Progenitor cell of endocrine pancreas (in vitro differentiated cells): ENCODE measurements at regions not wholly inside any gene's neighbourhood (a gene's known extent, or its start where the extent isn't known, plus 50 kb on each side); places are given as distances from the start of the nearest gene placed in this dataset.
"Not testable (repeated sequence)": the region's sequence is repeated elsewhere in the genome, so short reads cannot be mapped to it uniquely, and the experiment has no call there.

Source experiments
- DNase-seq: peaks from one replicate; pipeline ENCODE4 v3.0.0; 2021; ENCODE audit warnings: low spot score; ENCODE audit not compliant: unreplicated experiment
- H3K27ac Mint-ChIP-seq: 2 replicates; pipeline ENCODE4 v1.8.0; 2021; ENCODE audit warnings: mild to moderate bottlenecking, moderate library complexity, mixed read lengths
- H3K27me3 Mint-ChIP-seq: 2 replicates; pipeline ENCODE4 v1.8.0; 2021; ENCODE audit warnings: mixed read lengths
- H3K36me3 Mint-ChIP-seq: 2 replicates; pipeline ENCODE4 v1.8.0; 2022; ENCODE audit warnings: mixed read lengths; ENCODE audit not compliant: insufficient read depth
- H3K4me1 Mint-ChIP-seq: 2 replicates; pipeline ENCODE4 v1.8.0; 2021; ENCODE audit warnings: low read depth, mixed read lengths
- H3K4me3 Mint-ChIP-seq: 2 replicates; pipeline ENCODE4 v1.8.0; 2021; ENCODE audit warnings: low read depth, mild to moderate bottlenecking, moderate library complexity, mixed read lengths
- H3K9me3 Mint-ChIP-seq: 2 replicates; pipeline ENCODE4 v1.8.0; 2021; ENCODE audit warnings: low read depth, mixed read lengths
- TF ChIP-seq, protein P1 (sequence below): fragments of 200-600 bp; sonication (generic); IDR thresholded peaks from one replicate; pipeline ENCODE4 v1.5.0; 2021; ENCODE audit warnings: antibody characterized with exemption, mild to moderate bottlenecking; ENCODE audit not compliant: unreplicated experiment

DNA sequence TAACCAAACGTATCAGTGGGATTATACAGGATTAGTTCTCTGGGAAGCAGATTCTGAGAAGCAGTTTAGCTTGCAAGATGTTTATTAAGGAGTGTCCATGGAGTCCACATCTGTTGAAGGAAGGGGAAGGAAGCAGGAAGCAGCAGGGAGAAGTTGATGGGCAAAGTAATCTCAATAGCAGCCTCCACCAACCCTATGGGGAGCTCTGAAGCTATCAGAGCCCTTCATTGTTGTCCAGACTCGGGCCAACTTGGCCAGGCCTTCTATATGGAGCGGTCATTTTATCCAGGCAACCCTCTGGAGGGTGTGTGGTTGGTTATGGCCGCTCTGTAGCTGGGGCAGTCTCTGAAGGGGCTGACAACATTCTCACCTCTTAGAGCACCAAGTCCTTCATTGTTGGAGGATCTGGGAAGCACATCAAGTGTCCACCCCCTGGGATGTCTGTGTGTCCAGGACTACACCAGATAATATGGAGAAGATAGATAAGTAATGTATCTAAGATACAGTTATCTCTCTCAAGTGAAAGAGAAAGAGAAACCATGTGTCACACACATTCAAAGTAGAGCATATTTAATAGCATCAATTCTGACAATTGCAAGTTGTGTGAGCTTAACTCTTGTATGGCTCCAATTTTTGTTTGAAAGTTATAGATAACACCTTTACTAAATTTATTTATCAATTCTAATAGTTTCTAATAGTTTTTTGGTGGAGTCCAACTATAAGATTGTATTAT lies 101.7 kb upstream of the TRIM77 start:
- H3K4me1 Mint-ChIP-seq = no peaks in the 10 kb centered on the region
- H3K4me3 Mint-ChIP-seq = no peak overlapping the region
- no peak for DNase-seq
- no peaks in the 10 kb centered on the region for H3K9me3 Mint-ChIP-seq
- H3K27me3 Mint-ChIP-seq = no peaks in the 10 kb centered on the region
- H3K36me3 Mint-ChIP-seq = no peaks in the 10 kb centered on the region
- no peak overlapping the region for H3K27ac Mint-ChIP-seq
- TF ChIP-seq, protein P1, sequence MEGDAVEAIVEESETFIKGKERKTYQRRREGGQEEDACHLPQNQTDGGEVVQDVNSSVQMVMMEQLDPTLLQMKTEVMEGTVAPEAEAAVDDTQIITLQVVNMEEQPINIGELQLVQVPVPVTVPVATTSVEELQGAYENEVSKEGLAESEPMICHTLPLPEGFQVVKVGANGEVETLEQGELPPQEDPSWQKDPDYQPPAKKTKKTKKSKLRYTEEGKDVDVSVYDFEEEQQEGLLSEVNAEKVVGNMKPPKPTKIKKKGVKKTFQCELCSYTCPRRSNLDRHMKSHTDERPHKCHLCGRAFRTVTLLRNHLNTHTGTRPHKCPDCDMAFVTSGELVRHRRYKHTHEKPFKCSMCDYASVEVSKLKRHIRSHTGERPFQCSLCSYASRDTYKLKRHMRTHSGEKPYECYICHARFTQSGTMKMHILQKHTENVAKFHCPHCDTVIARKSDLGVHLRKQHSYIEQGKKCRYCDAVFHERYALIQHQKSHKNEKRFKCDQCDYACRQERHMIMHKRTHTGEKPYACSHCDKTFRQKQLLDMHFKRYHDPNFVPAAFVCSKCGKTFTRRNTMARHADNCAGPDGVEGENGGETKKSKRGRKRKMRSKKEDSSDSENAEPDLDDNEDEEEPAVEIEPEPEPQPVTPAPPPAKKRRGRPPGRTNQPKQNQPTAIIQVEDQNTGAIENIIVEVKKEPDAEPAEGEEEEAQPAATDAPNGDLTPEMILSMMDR = no peak

DNA sequence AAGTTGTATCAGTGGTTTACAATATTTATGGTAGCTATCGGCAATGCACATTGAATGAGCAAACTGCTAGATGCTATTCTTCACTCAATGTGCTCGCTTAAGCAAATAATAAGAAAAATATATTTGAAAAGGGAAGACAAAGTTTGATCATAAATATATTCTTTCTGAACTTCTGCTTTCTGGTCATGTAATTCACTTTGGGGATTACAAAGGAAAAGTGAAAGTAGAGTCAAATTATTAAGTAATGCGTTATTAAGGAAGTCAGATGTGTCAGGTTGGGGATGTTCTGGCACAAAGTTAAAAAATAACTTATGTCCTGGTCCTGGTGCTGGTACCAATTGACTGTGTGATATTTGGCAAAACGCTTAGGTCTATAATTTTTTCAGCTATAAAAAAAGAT lies 98.0 kb upstream of the TRIM77 start:
- Mint-ChIP-seq H3K36me3 (no peaks in the 10 kb centered on the region), H3K4me3 (no peak overlapping the region), H3K27me3 (no peaks in the 10 kb centered on the region), H3K4me1 (peaks cover 4% of the 10 kb centered on the region), H3K27ac (no peak overlapping the region), H3K9me3 (no peaks in the 10 kb centered on the region)
- TF ChIP-seq, protein P1 = no peak
- no peak for DNase-seq

DNA sequence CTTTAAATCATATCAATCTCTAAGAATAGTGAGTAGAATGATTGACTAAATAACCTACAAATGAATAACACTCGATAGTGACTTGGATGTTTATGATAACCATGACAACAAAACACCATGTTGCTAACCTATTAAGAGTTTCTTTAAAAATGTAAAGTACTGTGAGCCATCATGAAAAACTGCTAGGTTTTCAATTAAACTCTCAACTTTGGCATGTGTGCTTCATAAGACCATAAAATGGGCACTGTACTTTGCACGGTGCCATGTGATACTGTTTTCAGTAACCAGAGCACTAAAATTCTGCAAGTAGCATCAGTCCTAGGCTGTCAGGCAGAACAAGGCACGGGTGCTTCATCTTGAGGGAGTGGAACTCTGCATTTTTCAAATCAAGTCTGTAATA lies 96.2 kb upstream of the TRIM77 start:
- Mint-ChIP-seq H3K27ac (no peak overlapping the region), H3K4me3 (no peak overlapping the region), H3K27me3 (no peaks in the 10 kb centered on the region), H3K4me1 (peaks cover 4% of the 10 kb centered on the region), H3K9me3 (no peaks in the 10 kb centered on the region), H3K36me3 (no peaks in the 10 kb centered on the region)
- no peak for DNase-seq
- TF ChIP-seq, protein P1 = no peak

DNA sequence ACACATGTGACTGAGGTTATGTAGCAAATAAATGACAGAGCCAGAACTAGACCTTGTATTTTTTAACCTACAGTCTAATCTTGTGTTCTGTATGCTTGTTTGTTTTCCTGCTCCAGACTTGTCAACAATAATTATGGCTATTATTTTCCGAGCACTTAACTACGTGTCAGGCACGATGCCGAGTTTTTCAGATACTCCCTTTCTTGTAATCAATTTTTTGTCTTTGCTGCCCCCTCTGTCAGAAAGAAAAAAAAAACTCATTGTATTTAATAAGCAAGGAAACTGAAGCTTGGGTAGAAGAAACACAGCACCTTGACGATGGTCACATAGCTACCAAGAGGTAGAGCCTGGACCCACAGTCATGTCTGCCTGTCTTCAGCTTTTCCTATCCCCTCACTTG lies 95.7 kb upstream of the TRIM77 start:
- not testable (repeated sequence) for H3K9me3 Mint-ChIP-seq, H3K36me3 Mint-ChIP-seq, H3K27ac Mint-ChIP-seq, H3K4me1 Mint-ChIP-seq, H3K27me3 Mint-ChIP-seq, H3K4me3 Mint-ChIP-seq, DNase-seq
- TF ChIP-seq, protein P1 = peak; percentile 31

DNA sequence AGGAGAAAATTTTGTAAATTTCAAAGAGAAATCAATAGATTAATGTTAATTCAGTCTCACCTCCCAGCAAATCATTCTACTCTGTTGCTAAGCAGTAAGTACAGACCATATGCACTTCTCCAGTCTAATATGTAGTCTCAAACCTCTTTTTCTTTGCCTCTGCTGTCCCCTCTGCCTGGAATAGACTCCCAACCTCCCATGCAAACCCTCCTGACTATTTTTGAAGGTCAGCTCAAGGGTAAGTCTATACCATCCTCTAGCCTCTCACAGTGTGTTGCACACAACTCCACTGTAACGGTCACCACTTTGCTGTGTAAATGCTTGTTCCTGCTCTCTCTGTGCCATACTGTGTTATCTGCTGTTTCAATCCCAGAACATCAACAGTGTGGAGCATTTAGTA lies 94.5 kb upstream of the TRIM77 start:
- not testable (repeated sequence) for H3K27ac Mint-ChIP-seq, H3K4me3 Mint-ChIP-seq, H3K9me3 Mint-ChIP-seq, H3K4me1 Mint-ChIP-seq, H3K36me3 Mint-ChIP-seq, DNase-seq, H3K27me3 Mint-ChIP-seq
- TF ChIP-seq, protein P1 = peak; percentile 13

DNA sequence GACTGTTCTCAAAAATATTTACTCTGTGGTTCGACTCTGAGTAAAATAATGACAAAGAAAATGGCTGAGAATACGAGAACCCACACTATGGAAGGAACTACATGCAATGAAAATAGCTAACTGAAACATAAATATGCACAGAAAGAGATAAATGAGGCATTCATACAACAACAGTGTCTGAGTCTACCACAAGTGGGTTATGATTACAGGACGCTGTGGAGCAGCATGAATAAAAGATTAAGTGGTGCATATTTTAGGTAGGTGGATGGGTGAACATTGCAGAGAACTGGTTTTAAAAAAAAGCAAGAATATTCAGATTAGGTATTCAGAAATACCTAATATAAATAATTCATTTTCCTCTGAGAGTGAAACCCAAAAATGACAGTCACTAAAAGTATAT lies 93.9 kb upstream of the TRIM77 start:
- DNase-seq, H3K4me1 Mint-ChIP-seq, H3K4me3 Mint-ChIP-seq, H3K27me3 Mint-ChIP-seq, H3K9me3 Mint-ChIP-seq, H3K36me3 Mint-ChIP-seq, H3K27ac Mint-ChIP-seq: not testable (repeated sequence)
